ENCODE measurements at regions not wholly inside any gene's neighbourhood (a gene's known extent, or its start where the extent isn't known, plus 50 kb on each side); places are given as distances from the start of the nearest gene placed in this dataset.

DNA sequence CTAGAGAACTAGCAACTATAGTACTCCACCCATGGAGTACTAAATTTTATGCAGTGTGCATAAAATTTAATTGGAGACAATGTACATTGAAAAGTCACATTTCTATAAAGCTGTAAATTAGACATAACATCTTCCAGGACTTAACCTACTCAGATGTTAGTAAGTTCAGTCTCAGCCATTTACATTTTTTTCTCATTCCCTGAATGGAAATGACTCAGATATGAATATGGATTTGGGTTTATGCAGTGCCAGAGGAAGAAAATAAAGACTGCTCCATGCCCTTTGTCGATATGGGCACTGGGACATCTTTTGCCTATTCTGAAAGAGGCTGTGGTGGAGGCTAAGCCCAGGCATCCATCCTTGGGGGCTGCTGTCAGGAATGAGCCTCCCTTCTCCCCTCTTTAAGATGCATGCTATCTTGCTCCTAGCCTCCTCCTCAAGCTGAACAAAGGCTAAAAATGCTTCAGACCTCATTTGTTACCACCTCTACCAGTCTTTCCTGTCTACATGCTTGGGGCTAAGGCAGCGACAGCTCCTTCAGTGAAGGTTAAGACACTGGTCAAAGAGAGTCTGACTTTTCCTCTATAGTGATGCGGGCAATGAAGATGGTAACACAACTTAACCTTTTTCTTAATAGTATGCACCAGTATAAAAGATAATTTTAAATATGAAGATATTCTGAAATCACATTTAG lies 486.8 kb upstream of the ANKRD30A start:
- no peak for TF ChIP-seq FOXM1 (IDR thresholded peaks at IDR 0.05; ENCODE audit: borderline replicate concordance, low read depth)
- TF ChIP-seq CEBPB (IDR thresholded peaks at IDR 0.05), result no peak
- no peak for TF ChIP-seq TEAD4 (IDR thresholded peaks at IDR 0.05)
- no peak for TF ChIP-seq CREB1 (IDR thresholded peaks at IDR 0.05; ENCODE audit: low read depth)
- no peak for TF ChIP-seq ZBTB7A (IDR thresholded peaks at IDR 0.05; ENCODE audit: low read depth)
- TF ChIP-seq NFIC (IDR thresholded peaks at IDR 0.05), result no peak
- no peak for TF ChIP-seq EP300 (IDR thresholded peaks at IDR 0.05; ENCODE audit: borderline replicate concordance)
